ENCODE measurements at regions not wholly inside any gene's neighbourhood (a gene's known extent, or its start where the extent isn't known, plus 50 kb on each side); places are given as distances from the start of the nearest gene placed in this dataset.

- TF ChIP-seq ZMIZ1 (IDR thresholded peaks at IDR 0.05; ENCODE audit: low read depth in 2 of 2, low read length in 2 of 2) (no peak), MXI1 (IDR thresholded peaks at IDR 0.05; ENCODE audit: low read depth, low read length) (no peak), PHB (CRISPR knock-in tag; IDR thresholded peaks at IDR 0.05) (no peak)
Observed at GRCh38 chr20:59446376-59446775, 146.0 kb downstream of the EDN3 start (continued).

- ChIA-PET CTCF (ENCODE audit: low intra/inter-chr PET ratio) (no interaction called here), POLR2A (interaction anchor here (1.3 to 1.5 kb wide), 2 partner anchors 8 to 10 kb away, joined by 3 to 4 read pairs; no protein-coding TSS in a partner anchor)
- Histone ChIP-seq H3K9me1 (ENCODE audit: control insufficient read depth, insufficient read depth, low read length) (no peaks in the 10 kb centered on the region), H3K79me2 (ENCODE audit: control insufficient read depth, insufficient read depth, low read length) (no peaks in the 10 kb centered on the region), H3K27me3 (ENCODE audit: control insufficient read depth in 2 of 2, insufficient read depth in 2 of 2, low read length in 2 of 2) (peaks cover 18 to 33% of the 10 kb centered on the region in 2 experiments; a peak in 4 of 5 replicates), H3K4me2 (ENCODE audit: insufficient read depth, low read length) (no peak overlapping the region), H3K4me3 (no peak overlapping the region), H3K9ac (ENCODE audit: insufficient read depth in 1 of 2, low read depth in 2 of 2, low read length in 2 of 2) (no peak overlapping the region), H2AFZ (ENCODE audit: low read depth, low read length) (no peak overlapping the region), H3K36me3 (ENCODE audit: control insufficient read depth, insufficient read depth, low read length) (no peaks in the 10 kb centered on the region), H3K27ac (ENCODE audit: extremely low read depth, low read depth, low read length) (no peak overlapping the region), H4K20me1 (replicated peaks; ENCODE audit: control insufficient read depth, insufficient read depth, low read length) (no peaks in the 10 kb centered on the region), H3K9me3 (replicated peaks; ENCODE audit: control insufficient read depth, insufficient read depth, low read depth, low read length) (no peaks in the 10 kb centered on the region), H3K4me1 (replicated peaks in 1 of 2; ENCODE audit: control insufficient read depth in 2 of 2, insufficient read depth in 2 of 2, low read length in 2 of 2) (no peaks in the 10 kb centered on the region)
- no peak for FAIRE-seq
- BruUV-seq (replicated peaks) = no TSS peak
- TF ChIP-seq ZFP1 (CRISPR knock-in tag; IDR thresholded peaks at IDR 0.05) (no peak), FOXK1 (CRISPR knock-in tag; IDR thresholded peaks at IDR 0.05; ENCODE audit: borderline replicate concordance) (no peak), HLTF (IDR thresholded peaks at IDR 0.05) (no peak), YY1 (IDR thresholded peaks at IDR 0.05; ENCODE audit: borderline replicate concordance in 1 of 3, control insufficient read depth in 1 of 3, extremely low read depth in 1 of 3, insufficient read depth in 3 of 3, insufficient read length in 1 of 3, insufficient replicate concordance in 2 of 3, low read depth in 1 of 3, low read length in 2 of 3) (no peak), NR0B1 (IDR thresholded peaks at IDR 0.05; ENCODE audit: partially characterized antibody) (no peak), BCL6 (CRISPR knock-in tag; IDR thresholded peaks at IDR 0.05) (no peak), MITF (IDR thresholded peaks at IDR 0.05) (no peak), ZNF445 (CRISPR knock-in tag; IDR thresholded peaks at IDR 0.05; ENCODE audit: low read depth) (no peak), PTTG1 (tag; IDR thresholded peaks at IDR 0.05; ENCODE audit: low read depth) (no peak), HSF4 (CRISPR knock-in tag; IDR thresholded peaks at IDR 0.05; ENCODE audit: borderline replicate concordance) (no peak), SETDB1 (IDR thresholded peaks at IDR 0.05; ENCODE audit: low read length) (no peak)
- intact Hi-C loops (cut with micrococcal nuclease) (no loop called here), in situ Hi-C loops (cut with MboI) (no loop called here)
- 2% methylated on average over 4 of the region's 4 CpGs for WGBS (ENCODE audit: insufficient coverage, low coverage, missing lambda C conversion rate)
- ATAC-seq = no peak
- DNase-seq (ENCODE audit: extremely low read depth in 1 of 4, low spot score in 3 of 4) = no peak
Observed at GRCh38 chr20:59448196-59448595, 147.8 kb downstream of the EDN3 start.

Measured in K562 (cell line).